GM12878 (cell line): ENCODE measurements at regions not wholly inside any gene's neighbourhood (a gene's known extent, or its start where the extent isn't known, plus 50 kb on each side); places are given as distances from the start of the nearest gene placed in this dataset.

Experiments
- ATAC-seq: fragments of 200-7000 bp; cut with Tn5 transposase; 3 replicates; pipeline ENCODE4 v1.9.1; 2020; ENCODE audit warnings: mild to moderate bottlenecking, moderate library complexity
- BruUV-seq: library from RNA; stranded (reverse); fragments of 400-500 nt; replicated peaks from 2 replicates; lab custom pipeline; 2021; lab: Mats Ljungman, UMichigan
- CTCF ChIA-PET: fragments of 300-600 bp; sonication (Branson Sonifier 250); formaldehyde crosslinking; extraction: SDS; loops from one replicate; lab custom pipeline; 2021; ENCODE audit warnings: inconsistent platforms; lab: Yijun Ruan, JAX
- POLR2A ChIA-PET: fragments of 350-600 bp; formaldehyde crosslinking; extraction: SDS; loops from one replicate; lab custom pipeline; 2021; ENCODE audit warnings: inconsistent platforms; lab: Charles Lee
- RAD21 ChIA-PET: fragments of 300-600 bp; sonication (Branson Sonifier 250); formaldehyde crosslinking; loops from one replicate; lab custom pipeline; 2023; ENCODE audit warnings: antibody characterized with exemption; ENCODE audit not compliant: unreplicated experiment; lab: Charles Lee
- SMC1A ChIA-PET: fragments of 300-600 bp; sonication (Branson Sonifier 250); formaldehyde crosslinking; loops from one replicate; lab custom pipeline; 2023; ENCODE audit not compliant: unreplicated experiment, uncharacterized antibody; lab: Charles Lee
- DNase-seq: peaks from one replicate; pipeline ENCODE4 v3.0.0-alpha.2; 2011; ENCODE audit warnings: low read depth, low spot score
- FAIRE-seq: peaks from 3 replicates; lab custom pipeline; 2011; peaks lifted over from hg19 to GRCh38; lab: Jason Lieb, UNC
- H2AFZ ChIP-seq: 2 replicates; pipeline ENCODE4 v1.6.0; 2011; ENCODE audit warnings: low read depth, low read length, control low read depth; ENCODE audit not compliant: control insufficient read depth
- H3K27ac ChIP-seq: 2 replicates; pipeline ENCODE4 v1.5.1; 2011; ENCODE audit warnings: control low read depth; ENCODE audit not compliant: control insufficient read depth, insufficient read depth
- H3K27me3 ChIP-seq, 2 experiments: replicated peaks in 1 of 2; 2 replicates each; pipeline versions ENCODE4 v1.6.0 to v1.6.1; 2011; ENCODE audit warnings: low read length in 1 of 2; ENCODE audit not compliant: control insufficient read depth in 2 of 2, insufficient read depth in 2 of 2
- H3K36me3 ChIP-seq, 2 experiments: 2 replicates each; pipeline ENCODE4 v1.5.1; 2011; ENCODE audit warnings: low read length in 1 of 2; ENCODE audit not compliant: control insufficient read depth in 2 of 2, insufficient read depth in 2 of 2
- H3K4me1 ChIP-seq: 2 replicates; pipeline ENCODE4 v1.6.1; 2011; ENCODE audit warnings: mild to moderate bottlenecking, low read length, moderate library complexity, mixed read lengths; ENCODE audit not compliant: control insufficient read depth, insufficient read depth
- H3K4me2 ChIP-seq: 2 replicates; pipeline ENCODE4 v1.6.0; 2011; ENCODE audit warnings: control low read depth; ENCODE audit not compliant: control insufficient read depth, insufficient read depth
- H3K4me3 ChIP-seq: fragments of 200-600 bp; sonication (generic); 2 replicates; pipeline ENCODE4 v1.5.1; 2016
- H3K79me2 ChIP-seq: 2 replicates; pipeline ENCODE4 v1.6.0; 2011; ENCODE audit warnings: low read length; ENCODE audit not compliant: control insufficient read depth, insufficient read depth
- H3K9ac ChIP-seq: 2 replicates; pipeline ENCODE4 v1.8.0; 2011; ENCODE audit warnings: low read length, control low read depth, mixed read lengths; ENCODE audit not compliant: control insufficient read depth, insufficient read depth
- H3K9me3 ChIP-seq: replicated peaks from 3 replicates; pipeline ENCODE4 v1.5.1; 2011; ENCODE audit warnings: mild to moderate bottlenecking, low read length; ENCODE audit not compliant: control insufficient read depth, insufficient read depth
- H4K20me1 ChIP-seq: 2 replicates; pipeline ENCODE4 v1.6.0; 2011; ENCODE audit not compliant: control insufficient read depth, insufficient read depth
- SPI1 ChIP-seq: IDR thresholded peaks from 2 replicates; pipeline ENCODE4 v1.6.1; 2011; ENCODE audit warnings: low read depth, mild to moderate bottlenecking, low read length, moderate library complexity, borderline replicate concordance; ENCODE audit not compliant: insufficient read depth
- TCF7 ChIP-seq: IDR thresholded peaks from 2 replicates; pipeline ENCODE4 v1.6.1; 2014; ENCODE audit warnings: antibody characterized with exemption, borderline replicate concordance
- WGBS: methylation state at CpG from one replicate; pipeline ENCODE4 v1.1.6; 2016; ENCODE audit warnings: low lambda C conversion rate; ENCODE audit not compliant: insufficient replicate concordance, insufficient coverage; ENCODE audit errors: missing lambda C conversion rate; 5-methylcytosine and 5-hydroxymethylcytosine counted together
- in situ Hi-C: fragments of 300-500 bp; cut with MboI; formaldehyde crosslinking; loops from 9 replicates; pipeline ENCODE4 v1.14.3; 2018; ENCODE audit warnings: mixed read lengths
- intact Hi-C: fragments of 100-400 bp; cut with micrococcal nuclease; formaldehyde crosslinking; loops from one replicate; pipeline ENCODE4 v1.14.2; 2022; ENCODE audit not compliant: unreplicated experiment
- TF ChIP-seq, protein P1 (sequence below), 3 experiments: IDR thresholded peaks in 2 of 3; conservative IDR thresholded peaks in 1 of 3; 2 replicates each; pipeline ENCODE4 v1.5.1; 2011; ENCODE audit warnings: low read depth in 3 of 3, low read length in 3 of 3, mild to moderate bottlenecking in 3 of 3, control low read depth in 2 of 3, moderate library complexity in 2 of 3, inconsistent platforms in 1 of 3, mixed read lengths in 1 of 3; ENCODE audit not compliant: control insufficient read depth in 2 of 3, insufficient read depth in 1 of 3; ENCODE audit errors: extremely low read depth in 1 of 3
- TF ChIP-seq, protein P2 (sequence below): fragments of 450-650 bp; formaldehyde crosslinking; IDR thresholded peaks from 2 replicates; pipeline ENCODE4 v1.4.0; 2020; ENCODE audit warnings: mild to moderate bottlenecking, moderate library complexity

DNA sequence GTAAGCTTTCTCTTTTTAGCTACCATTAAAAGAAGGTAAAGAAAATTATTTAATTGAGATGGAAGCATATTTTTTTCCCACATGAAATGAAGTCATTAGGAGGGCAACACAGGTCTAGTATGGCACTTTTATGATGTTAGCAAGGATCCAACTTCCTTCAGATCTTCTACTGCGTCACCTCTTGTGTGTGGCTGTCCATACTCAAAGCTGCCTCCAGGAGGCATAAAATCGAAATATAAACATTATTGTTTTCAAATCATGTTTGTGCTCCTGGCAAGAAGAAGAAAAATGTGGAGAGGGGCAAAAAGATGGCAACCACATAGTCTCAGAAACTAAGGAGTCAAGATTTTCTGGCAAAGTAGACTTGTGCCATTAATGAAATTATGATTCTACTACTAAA lies 791.7 kb upstream of the EPHA6 start:
- Histone ChIP-seq H3K27me3 (no peaks in the 10 kb centered on the region), H3K36me3 (no peaks in the 10 kb centered on the region), H4K20me1 (no peaks in the 10 kb centered on the region), H3K4me1 (no peaks in the 10 kb centered on the region), H3K4me2 (no peak overlapping the region), H3K27ac (no peak overlapping the region), H3K9ac (no peak overlapping the region), H3K4me3 (no peak overlapping the region)
- RAD21 ChIA-PET, result no interaction called here
- in situ Hi-C loops (no loop called here), intact Hi-C loops (loop anchor here (10.0 kb wide), 1 partner anchor 792 kb away; the partner anchor contains the start of gene EPHA6)
- SMC1A ChIA-PET, result no interaction called here
- ATAC-seq (peak; percentile 36; the same call in 1 of the 3 replicates), FAIRE-seq (no peak)
- POLR2A ChIA-PET, result no interaction called here
- BruUV-seq, result no TSS peak
- WGBS, result 46% methylated on average over 2 of the region's 2 CpGs
- CTCF ChIA-PET, result interaction anchor here (1.0 to 1.2 kb wide), 2 partner anchors 9 to 26 kb away, joined by 3 to 5 read pairs; no protein-coding TSS in a partner anchor
- TF ChIP-seq, protein P1, sequence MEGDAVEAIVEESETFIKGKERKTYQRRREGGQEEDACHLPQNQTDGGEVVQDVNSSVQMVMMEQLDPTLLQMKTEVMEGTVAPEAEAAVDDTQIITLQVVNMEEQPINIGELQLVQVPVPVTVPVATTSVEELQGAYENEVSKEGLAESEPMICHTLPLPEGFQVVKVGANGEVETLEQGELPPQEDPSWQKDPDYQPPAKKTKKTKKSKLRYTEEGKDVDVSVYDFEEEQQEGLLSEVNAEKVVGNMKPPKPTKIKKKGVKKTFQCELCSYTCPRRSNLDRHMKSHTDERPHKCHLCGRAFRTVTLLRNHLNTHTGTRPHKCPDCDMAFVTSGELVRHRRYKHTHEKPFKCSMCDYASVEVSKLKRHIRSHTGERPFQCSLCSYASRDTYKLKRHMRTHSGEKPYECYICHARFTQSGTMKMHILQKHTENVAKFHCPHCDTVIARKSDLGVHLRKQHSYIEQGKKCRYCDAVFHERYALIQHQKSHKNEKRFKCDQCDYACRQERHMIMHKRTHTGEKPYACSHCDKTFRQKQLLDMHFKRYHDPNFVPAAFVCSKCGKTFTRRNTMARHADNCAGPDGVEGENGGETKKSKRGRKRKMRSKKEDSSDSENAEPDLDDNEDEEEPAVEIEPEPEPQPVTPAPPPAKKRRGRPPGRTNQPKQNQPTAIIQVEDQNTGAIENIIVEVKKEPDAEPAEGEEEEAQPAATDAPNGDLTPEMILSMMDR (IDR thresholded peaks at IDR 0.05 in 2 of 3, conservative IDR thresholded peaks at IDR 0.05 in 1 of 3; ENCODE audit: control insufficient read depth in 2 of 3, extremely low read depth in 1 of 3, insufficient read depth in 1 of 3, low read depth in 3 of 3, low read length in 3 of 3), result peak in 1 of 3 experiments; percentile 8; a peak in 1 of 6 replicates
- TF ChIP-seq TCF7, result no peak
- TF ChIP-seq, all 136 proteins: peak for 1
- Histone ChIP-seq H3K9me3 (no peaks in the 10 kb centered on the region), H3K79me2 (no peaks in the 10 kb centered on the region), H2AFZ (no peak overlapping the region)
- no peak for DNase-seq

DNA sequence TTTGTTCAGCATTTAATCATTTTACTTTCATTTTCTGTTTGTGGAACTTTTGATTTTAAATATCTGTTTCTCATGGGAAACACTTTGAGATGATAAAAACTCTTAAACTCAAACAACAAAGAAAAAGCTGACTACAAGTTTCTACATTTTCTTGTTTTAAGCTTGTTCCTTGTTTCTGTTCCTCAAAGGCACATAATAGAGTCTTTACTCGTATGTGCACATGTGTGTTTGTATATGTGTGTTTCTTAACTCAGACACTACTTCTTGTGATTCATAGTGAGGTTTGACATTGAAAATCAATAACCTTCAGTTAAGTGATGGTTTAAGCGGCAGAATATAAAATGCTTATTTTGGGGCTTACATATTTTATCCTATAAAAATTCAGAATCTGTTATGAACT lies 786.7 kb upstream of the EPHA6 start:
- H2AFZ ChIP-seq, result no peak overlapping the region
- no peaks in the 10 kb centered on the region for H3K36me3 ChIP-seq
- ChIA-PET POLR2A (no interaction called here), SMC1A (interaction anchor here (0.9 kb wide), 1 partner anchor 89 kb away, joined by 3 read pairs; no protein-coding TSS in a partner anchor), RAD21 (no interaction called here), CTCF (no interaction called here)
- in situ Hi-C loops, result no loop called here
- H4K20me1 ChIP-seq, result no peaks in the 10 kb centered on the region
- H3K27ac ChIP-seq, result no peak overlapping the region
- peak; percentile 68 for ATAC-seq
- no peak overlapping the region for H3K4me3 ChIP-seq
- no peaks in the 10 kb centered on the region for H3K4me1 ChIP-seq
- TF ChIP-seq SPI1, result peak; percentile 43; the same call in 1 of the 2 replicates
- TF ChIP-seq, protein P2, sequence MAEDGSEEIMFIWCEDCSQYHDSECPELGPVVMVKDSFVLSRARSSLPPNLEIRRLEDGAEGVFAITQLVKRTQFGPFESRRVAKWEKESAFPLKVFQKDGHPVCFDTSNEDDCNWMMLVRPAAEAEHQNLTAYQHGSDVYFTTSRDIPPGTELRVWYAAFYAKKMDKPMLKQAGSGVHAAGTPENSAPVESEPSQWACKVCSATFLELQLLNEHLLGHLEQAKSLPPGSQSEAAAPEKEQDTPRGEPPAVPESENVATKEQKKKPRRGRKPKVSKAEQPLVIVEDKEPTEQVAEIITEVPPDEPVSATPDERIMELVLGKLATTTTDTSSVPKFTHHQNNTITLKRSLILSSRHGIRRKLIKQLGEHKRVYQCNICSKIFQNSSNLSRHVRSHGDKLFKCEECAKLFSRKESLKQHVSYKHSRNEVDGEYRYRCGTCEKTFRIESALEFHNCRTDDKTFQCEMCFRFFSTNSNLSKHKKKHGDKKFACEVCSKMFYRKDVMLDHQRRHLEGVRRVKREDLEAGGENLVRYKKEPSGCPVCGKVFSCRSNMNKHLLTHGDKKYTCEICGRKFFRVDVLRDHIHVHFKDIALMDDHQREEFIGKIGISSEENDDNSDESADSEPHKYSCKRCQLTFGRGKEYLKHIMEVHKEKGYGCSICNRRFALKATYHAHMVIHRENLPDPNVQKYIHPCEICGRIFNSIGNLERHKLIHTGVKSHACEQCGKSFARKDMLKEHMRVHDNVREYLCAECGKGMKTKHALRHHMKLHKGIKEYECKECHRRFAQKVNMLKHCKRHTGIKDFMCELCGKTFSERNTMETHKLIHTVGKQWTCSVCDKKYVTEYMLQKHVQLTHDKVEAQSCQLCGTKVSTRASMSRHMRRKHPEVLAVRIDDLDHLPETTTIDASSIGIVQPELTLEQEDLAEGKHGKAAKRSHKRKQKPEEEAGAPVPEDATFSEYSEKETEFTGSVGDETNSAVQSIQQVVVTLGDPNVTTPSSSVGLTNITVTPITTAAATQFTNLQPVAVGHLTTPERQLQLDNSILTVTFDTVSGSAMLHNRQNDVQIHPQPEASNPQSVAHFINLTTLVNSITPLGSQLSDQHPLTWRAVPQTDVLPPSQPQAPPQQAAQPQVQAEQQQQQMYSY (CRISPR knock-in tag), result no peak
- 50% methylated on average over 2 of the region's 2 CpGs for WGBS
- DNase-seq, result no peak
- no peak overlapping the region for H3K4me2 ChIP-seq
- H3K9ac ChIP-seq, result no peak overlapping the region
- intact Hi-C loops, result loop anchor here (10.0 kb wide), 1 partner anchor 787 kb away; the partner anchor contains the start of gene EPHA6
- no peak for FAIRE-seq
- H3K9me3 ChIP-seq, result no peaks in the 10 kb centered on the region
- H3K79me2 ChIP-seq, result no peaks in the 10 kb centered on the region
- H3K27me3 ChIP-seq, result no peaks in the 10 kb centered on the region
- BruUV-seq, result no TSS peak
